Neural cell (in vitro differentiated cells): ENCODE measurements at regions not wholly inside any gene's neighbourhood (a gene's known extent, or its start where the extent isn't known, plus 50 kb on each side); places are given as distances from the start of the nearest gene placed in this dataset.

Experiments used
- H2AFZ ChIP-seq: fragments of 200-600, 300-800 bp; sonication (generic), shearing (Covaris generic); 2 replicates; pipeline ENCODE4 v1.6.0; 2014; ENCODE audit warnings: low read depth, mild to moderate bottlenecking, antibody characterized with exemption, low read length, moderate library complexity
- H3F3A ChIP-seq: fragments of 200-600 bp; shearing (Covaris generic); 2 replicates; pipeline ENCODE4 v1.6.1; 2016; ENCODE audit warnings: mild to moderate bottlenecking, moderate library complexity, mixed read lengths, antibody characterized with exemption, low read length; ENCODE audit not compliant: insufficient read depth, poor library complexity, severe bottlenecking
- H3K27ac ChIP-seq: fragments of 200-600, 300-800 bp; sonication (generic), shearing (Covaris generic); 2 replicates; pipeline ENCODE4 v1.5.1; 2014; ENCODE audit warnings: mild to moderate bottlenecking, low read length, moderate library complexity
- H3K27me3 ChIP-seq: fragments of 300-800, 200-600 bp; sonication (generic), shearing (Covaris generic); 2 replicates; pipeline ENCODE4 v1.6.0; 2014; ENCODE audit warnings: mild to moderate bottlenecking, low read depth, low read length, moderate library complexity; ENCODE audit not compliant: insufficient read depth
- H3K36me3 ChIP-seq: fragments of 300-800, 200-600 bp; sonication (generic), shearing (Covaris generic); 2 replicates; pipeline ENCODE4 v1.5.1; 2014; ENCODE audit warnings: mild to moderate bottlenecking, antibody characterized with exemption, low read length, moderate library complexity; ENCODE audit not compliant: insufficient read depth
- H3K4me2 ChIP-seq: fragments of 300-800, 200-600 bp; sonication (generic), shearing (Covaris generic); 2 replicates; pipeline ENCODE4 v1.6.0; 2014; ENCODE audit warnings: mild to moderate bottlenecking, low read length
- H3K4me3 ChIP-seq: fragments of 300-800, 200-600 bp; sonication (generic), shearing (Covaris generic); 2 replicates; pipeline ENCODE4 v1.5.1; 2014; ENCODE audit warnings: mild to moderate bottlenecking, low read length, moderate library complexity
- H3K79me2 ChIP-seq: fragments of 200-600 bp; shearing (Covaris generic); replicated peaks from 2 replicates; pipeline ENCODE4 v1.6.0; 2014; ENCODE audit warnings: mild to moderate bottlenecking, low read length, moderate library complexity; ENCODE audit not compliant: insufficient read depth
- H3K9ac ChIP-seq: fragments of 300-800, 200-600 bp; sonication (generic), shearing (Covaris generic); 2 replicates; pipeline ENCODE4 v1.6.1; 2016; ENCODE audit warnings: mild to moderate bottlenecking, low read length, mixed read lengths
- H3K9me2 ChIP-seq: fragments of 200-600 bp; shearing (Covaris generic); 2 replicates; pipeline ENCODE4 v1.6.1; 2016; ENCODE audit warnings: mild to moderate bottlenecking, low read length, mixed read lengths; ENCODE audit not compliant: insufficient read depth
- H3K9me3 ChIP-seq: fragments of 200-600, 300-800 bp; sonication (generic), shearing (Covaris generic); 2 replicates; pipeline ENCODE4 v1.6.1; 2016; ENCODE audit warnings: mild to moderate bottlenecking, mixed run types, low read length, moderate library complexity, mixed read lengths
- H4K20me1 ChIP-seq: fragments of 200-600 bp; shearing (Covaris generic); 2 replicates; pipeline ENCODE4 v1.6.1; 2016; ENCODE audit warnings: mild to moderate bottlenecking, mixed run types; ENCODE audit not compliant: insufficient read depth
- CTCF ChIP-seq: fragments of 450-650 bp; IDR thresholded peaks from 2 replicates; pipeline ENCODE4 v1.5.1; 2014; ENCODE audit warnings: antibody characterized with exemption, mild to moderate bottlenecking, moderate library complexity; ENCODE audit not compliant: poor library complexity, severe bottlenecking
- EP300 ChIP-seq: fragments of 450-650 bp; conservative IDR thresholded peaks from 2 replicates; pipeline ENCODE4 v1.6.1; 2014; ENCODE audit warnings: antibody characterized with exemption, mild to moderate bottlenecking, moderate library complexity; ENCODE audit not compliant: poor library complexity, severe bottlenecking
- EZH2 ChIP-seq: fragments of 200-600, 300-800 bp; shearing (Covaris generic), sonication (generic); IDR thresholded peaks from 2 replicates; pipeline ENCODE4 v1.6.1; 2014; ENCODE audit warnings: antibody characterized with exemption, low read length, borderline replicate concordance, mild to moderate bottlenecking; ENCODE audit not compliant: insufficient read depth, poor library complexity, severe bottlenecking
- MXI1 ChIP-seq: fragments of 450-650 bp; conservative IDR thresholded peaks from 2 replicates; pipeline ENCODE4 v1.6.1; 2014; ENCODE audit warnings: antibody characterized with exemption, mild to moderate bottlenecking; ENCODE audit not compliant: poor library complexity, severe bottlenecking
- POLR2AphosphoS5 ChIP-seq: IDR thresholded peaks from 2 replicates; pipeline ENCODE4 v1.6.1; 2012
- RAD21 ChIP-seq: fragments of 450-650 bp; conservative IDR thresholded peaks from 2 replicates; pipeline ENCODE4 v1.6.1; 2014; ENCODE audit warnings: antibody characterized with exemption, mild to moderate bottlenecking, moderate library complexity
- SMC3 ChIP-seq: fragments of 450-650 bp; conservative IDR thresholded peaks from 2 replicates; pipeline ENCODE4 v1.6.1; 2014; ENCODE audit warnings: antibody characterized with exemption, mild to moderate bottlenecking, moderate library complexity; ENCODE audit not compliant: poor library complexity
- TAF1 ChIP-seq: IDR thresholded peaks from 2 replicates; pipeline ENCODE4 v1.6.1; 2012; ENCODE audit warnings: low read depth
- TF ChIP-seq, protein P1 (sequence below): IDR thresholded peaks from 2 replicates; pipeline ENCODE4 v1.6.1; 2012; ENCODE audit warnings: borderline replicate concordance

- Histone ChIP-seq H3K9me3 (no peaks in the 10 kb centered on the region), H3K27ac (no peak overlapping the region), H3F3A (no peaks in the 10 kb centered on the region), H2AFZ (no peak overlapping the region), H3K27me3 (no peaks in the 10 kb centered on the region), H3K4me2 (no peak overlapping the region), H3K4me3 (no peak overlapping the region), H3K9ac (no peak overlapping the region), H4K20me1 (no peaks in the 10 kb centered on the region), H3K79me2 (no peaks in the 10 kb centered on the region), H3K9me2 (no peaks in the 10 kb centered on the region), H3K36me3 (no peaks in the 10 kb centered on the region)
- no peak for TF ChIP-seq CTCF
- no peak for TF ChIP-seq MXI1
- no peak for TF ChIP-seq TAF1
- TF ChIP-seq, protein P1, sequence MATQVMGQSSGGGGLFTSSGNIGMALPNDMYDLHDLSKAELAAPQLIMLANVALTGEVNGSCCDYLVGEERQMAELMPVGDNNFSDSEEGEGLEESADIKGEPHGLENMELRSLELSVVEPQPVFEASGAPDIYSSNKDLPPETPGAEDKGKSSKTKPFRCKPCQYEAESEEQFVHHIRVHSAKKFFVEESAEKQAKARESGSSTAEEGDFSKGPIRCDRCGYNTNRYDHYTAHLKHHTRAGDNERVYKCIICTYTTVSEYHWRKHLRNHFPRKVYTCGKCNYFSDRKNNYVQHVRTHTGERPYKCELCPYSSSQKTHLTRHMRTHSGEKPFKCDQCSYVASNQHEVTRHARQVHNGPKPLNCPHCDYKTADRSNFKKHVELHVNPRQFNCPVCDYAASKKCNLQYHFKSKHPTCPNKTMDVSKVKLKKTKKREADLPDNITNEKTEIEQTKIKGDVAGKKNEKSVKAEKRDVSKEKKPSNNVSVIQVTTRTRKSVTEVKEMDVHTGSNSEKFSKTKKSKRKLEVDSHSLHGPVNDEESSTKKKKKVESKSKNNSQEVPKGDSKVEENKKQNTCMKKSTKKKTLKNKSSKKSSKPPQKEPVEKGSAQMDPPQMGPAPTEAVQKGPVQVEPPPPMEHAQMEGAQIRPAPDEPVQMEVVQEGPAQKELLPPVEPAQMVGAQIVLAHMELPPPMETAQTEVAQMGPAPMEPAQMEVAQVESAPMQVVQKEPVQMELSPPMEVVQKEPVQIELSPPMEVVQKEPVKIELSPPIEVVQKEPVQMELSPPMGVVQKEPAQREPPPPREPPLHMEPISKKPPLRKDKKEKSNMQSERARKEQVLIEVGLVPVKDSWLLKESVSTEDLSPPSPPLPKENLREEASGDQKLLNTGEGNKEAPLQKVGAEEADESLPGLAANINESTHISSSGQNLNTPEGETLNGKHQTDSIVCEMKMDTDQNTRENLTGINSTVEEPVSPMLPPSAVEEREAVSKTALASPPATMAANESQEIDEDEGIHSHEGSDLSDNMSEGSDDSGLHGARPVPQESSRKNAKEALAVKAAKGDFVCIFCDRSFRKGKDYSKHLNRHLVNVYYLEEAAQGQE = no peak
- no peak for TF ChIP-seq EP300
- no peak for TF ChIP-seq RAD21
- TF ChIP-seq EZH2 = no peak
- no peak for TF ChIP-seq SMC3
Observed at GRCh38 chr1:55800503-55800902, 585.3 kb upstream of the USP24 start.

GRCh38 chr1:55793856-55794255 lies 578.7 kb upstream of the USP24 start:
- no peaks in the 10 kb centered on the region for H4K20me1 ChIP-seq
- no peak overlapping the region for H2AFZ ChIP-seq
- no peaks in the 10 kb centered on the region for H3K79me2 ChIP-seq
- H3K9me3 ChIP-seq = no peaks in the 10 kb centered on the region
- no peaks in the 10 kb centered on the region for H3K9me2 ChIP-seq
- TF ChIP-seq TAF1 = no peak
- TF ChIP-seq, protein P1 = no peak
- no peak for TF ChIP-seq RAD21
- no peak for TF ChIP-seq POLR2AphosphoS5
- TF ChIP-seq CTCF = no peak
- TF ChIP-seq EZH2 = no peak
- TF ChIP-seq EP300 = no peak
- TF ChIP-seq MXI1 = no peak
- no peak for TF ChIP-seq SMC3
- no peaks in the 10 kb centered on the region for H3K27me3 ChIP-seq
- no peak overlapping the region for H3K27ac ChIP-seq
- no peak overlapping the region for H3K9ac ChIP-seq
- H3K4me2 ChIP-seq = no peak overlapping the region
- H3K36me3 ChIP-seq = no peaks in the 10 kb centered on the region
- H3F3A ChIP-seq = no peaks in the 10 kb centered on the region
- H3K4me3 ChIP-seq = no peak overlapping the region
